ENCODE measurements at regions not wholly inside any gene's neighbourhood (a gene's known extent, or its start where the extent isn't known, plus 50 kb on each side); places are given as distances from the start of the nearest gene placed in this dataset.

DNA sequence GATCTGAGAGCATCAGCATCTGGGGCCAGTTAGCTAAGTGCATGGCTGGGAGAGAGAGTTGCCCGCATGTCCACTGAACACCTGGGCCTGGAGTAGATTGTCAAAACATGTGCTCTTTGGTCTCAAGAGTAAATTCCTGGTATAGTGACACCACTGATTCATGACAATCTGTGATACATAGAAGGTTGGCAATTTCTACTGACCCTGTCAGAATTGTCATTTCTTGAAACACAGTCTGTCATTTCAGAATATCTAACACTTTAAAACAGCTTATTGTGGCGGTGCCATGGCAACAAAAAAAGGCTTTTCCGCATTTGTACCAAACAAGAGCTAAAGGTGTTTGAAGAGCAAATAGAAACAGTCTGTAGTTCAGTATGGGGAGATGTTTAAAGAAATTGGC lies 186.4 kb upstream of the FAM78B start:
- H3K36me3 Mint-ChIP-seq (ENCODE audit: low read depth, unreplicated experiment), result no peaks in the 10 kb centered on the region
- no peaks in the 10 kb centered on the region for H3K9me3 Mint-ChIP-seq (ENCODE audit: unreplicated experiment)
- no peaks in the 10 kb centered on the region for H3K79me2 ChIP-seq (ENCODE audit: insufficient read depth, low read length)
- no peaks in the 10 kb centered on the region for H3K4me1 Mint-ChIP-seq (ENCODE audit: low read depth, unreplicated experiment)
- DNase-seq (ENCODE audit: low read depth), result no peak
- no peak overlapping the region for H3K4me3 ChIP-seq (ENCODE audit: insufficient read depth, low read depth, low read length)
- H4K20me1 ChIP-seq (ENCODE audit: insufficient read depth, low read length), result no peaks in the 10 kb centered on the region
- peaks cover 3% of the 10 kb centered on the region for H3K27me3 Mint-ChIP-seq (ENCODE audit: low read depth, unreplicated experiment)
- no peaks in the 10 kb centered on the region for H3K9me3 ChIP-seq (ENCODE audit: insufficient read depth, low read depth, low read length)
- FAIRE-seq, result no peak
- no peak overlapping the region for H3K27ac ChIP-seq (ENCODE audit: low read depth, low read length)
- no peak overlapping the region for H3K4me2 ChIP-seq (ENCODE audit: low read length)
- no peaks in the 10 kb centered on the region for H3K27me3 ChIP-seq (ENCODE audit: insufficient read depth, low read length)
- H3K27ac Mint-ChIP-seq (ENCODE audit: unreplicated experiment), result no peak overlapping the region
- TF ChIP-seq, protein P1, sequence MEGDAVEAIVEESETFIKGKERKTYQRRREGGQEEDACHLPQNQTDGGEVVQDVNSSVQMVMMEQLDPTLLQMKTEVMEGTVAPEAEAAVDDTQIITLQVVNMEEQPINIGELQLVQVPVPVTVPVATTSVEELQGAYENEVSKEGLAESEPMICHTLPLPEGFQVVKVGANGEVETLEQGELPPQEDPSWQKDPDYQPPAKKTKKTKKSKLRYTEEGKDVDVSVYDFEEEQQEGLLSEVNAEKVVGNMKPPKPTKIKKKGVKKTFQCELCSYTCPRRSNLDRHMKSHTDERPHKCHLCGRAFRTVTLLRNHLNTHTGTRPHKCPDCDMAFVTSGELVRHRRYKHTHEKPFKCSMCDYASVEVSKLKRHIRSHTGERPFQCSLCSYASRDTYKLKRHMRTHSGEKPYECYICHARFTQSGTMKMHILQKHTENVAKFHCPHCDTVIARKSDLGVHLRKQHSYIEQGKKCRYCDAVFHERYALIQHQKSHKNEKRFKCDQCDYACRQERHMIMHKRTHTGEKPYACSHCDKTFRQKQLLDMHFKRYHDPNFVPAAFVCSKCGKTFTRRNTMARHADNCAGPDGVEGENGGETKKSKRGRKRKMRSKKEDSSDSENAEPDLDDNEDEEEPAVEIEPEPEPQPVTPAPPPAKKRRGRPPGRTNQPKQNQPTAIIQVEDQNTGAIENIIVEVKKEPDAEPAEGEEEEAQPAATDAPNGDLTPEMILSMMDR (IDR thresholded peaks at IDR 0.05; ENCODE audit: insufficient read depth, low read depth, low read length), result no peak
- no peak for TF ChIP-seq EZH2 (IDR thresholded peaks at IDR 0.05; ENCODE audit: insufficient read depth, low read length)
- H3K9ac ChIP-seq (ENCODE audit: low read length), result no peak overlapping the region
- no peaks in the 10 kb centered on the region for H3K36me3 ChIP-seq (ENCODE audit: insufficient read depth, low read length)
- H3K4me1 ChIP-seq (ENCODE audit: insufficient read depth, low read length), result no peaks in the 10 kb centered on the region
- H3K4me3 Mint-ChIP-seq (ENCODE audit: unreplicated experiment), result no peak overlapping the region
- no peak overlapping the region for H2AFZ ChIP-seq (ENCODE audit: low read depth, low read length)

DNA sequence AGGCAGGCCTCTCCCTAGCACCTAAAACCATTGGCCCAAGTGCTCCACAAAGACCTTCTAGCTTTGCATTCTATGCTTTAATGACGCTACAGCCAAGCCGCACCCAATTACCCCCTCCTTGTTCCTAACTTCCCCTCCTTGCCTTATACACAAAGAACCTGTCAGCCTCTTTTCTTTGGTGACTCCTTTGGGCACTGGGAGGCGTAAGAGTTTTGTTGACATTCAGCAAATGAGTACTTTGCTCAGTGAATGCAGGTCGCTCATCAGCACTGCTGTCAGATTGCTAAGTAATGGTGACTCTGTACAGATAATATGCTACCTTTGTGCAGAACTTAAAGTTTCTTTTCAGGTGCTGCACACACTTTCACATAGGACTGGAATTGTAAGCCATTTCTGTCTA lies 187.6 kb upstream of the FAM78B start:
- TF ChIP-seq EZH2 (IDR thresholded peaks at IDR 0.05; ENCODE audit: insufficient read depth, low read length), result no peak
- TF ChIP-seq, protein P1 (IDR thresholded peaks at IDR 0.05; ENCODE audit: insufficient read depth, low read depth, low read length), result no peak
- Histone ChIP-seq H2AFZ (ENCODE audit: low read depth, low read length) (no peak overlapping the region), H4K20me1 (ENCODE audit: insufficient read depth, low read length) (no peaks in the 10 kb centered on the region), H3K36me3 (ENCODE audit: insufficient read depth, low read length) (no peaks in the 10 kb centered on the region), H3K9ac (ENCODE audit: low read length) (no peak overlapping the region), H3K4me3 (ENCODE audit: insufficient read depth, low read depth, low read length) (no peak overlapping the region), H3K79me2 (ENCODE audit: insufficient read depth, low read length) (no peaks in the 10 kb centered on the region), H3K9me3 (ENCODE audit: insufficient read depth, low read depth, low read length) (no peaks in the 10 kb centered on the region), H3K27ac (ENCODE audit: low read depth, low read length) (no peak overlapping the region), H3K27me3 (ENCODE audit: insufficient read depth, low read length) (no peaks in the 10 kb centered on the region), H3K4me2 (ENCODE audit: low read length) (no peak overlapping the region), H3K4me1 (ENCODE audit: insufficient read depth, low read length) (no peaks in the 10 kb centered on the region)
- no peaks in the 10 kb centered on the region for H3K4me1 Mint-ChIP-seq (ENCODE audit: low read depth, unreplicated experiment)
- DNase-seq (ENCODE audit: low read depth), result no peak
- H3K36me3 Mint-ChIP-seq (ENCODE audit: low read depth, unreplicated experiment), result no peaks in the 10 kb centered on the region
- no peaks in the 10 kb centered on the region for H3K9me3 Mint-ChIP-seq (ENCODE audit: unreplicated experiment)
- peaks cover 10% of the 10 kb centered on the region for H3K27me3 Mint-ChIP-seq (ENCODE audit: low read depth, unreplicated experiment)
- no peak overlapping the region for H3K27ac Mint-ChIP-seq (ENCODE audit: unreplicated experiment)
- H3K4me3 Mint-ChIP-seq (ENCODE audit: unreplicated experiment), result no peak overlapping the region
- no peak for FAIRE-seq

DNA sequence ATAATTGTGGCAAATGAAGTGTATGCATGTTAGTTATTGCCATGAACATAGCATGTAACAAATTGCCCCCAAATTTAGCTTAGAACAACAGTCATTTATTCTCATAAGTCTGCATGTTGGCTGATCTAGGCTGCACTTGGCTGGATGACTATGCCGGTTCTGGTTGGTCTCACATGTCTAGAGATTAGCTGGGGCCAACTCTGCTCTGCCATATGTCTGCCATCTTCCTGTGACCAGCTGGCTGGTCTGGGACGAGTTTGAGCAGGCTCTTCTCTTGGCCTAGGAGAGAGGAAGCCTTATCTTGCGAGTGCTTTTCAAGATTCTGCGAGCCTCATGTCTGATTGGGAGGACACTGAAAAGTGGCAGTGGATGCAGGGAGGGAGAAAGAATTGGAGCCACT lies 198.3 kb upstream of the FAM78B start:
- H3K27ac ChIP-seq (ENCODE audit: low read depth, low read length), result no peak overlapping the region
- no peak for TF ChIP-seq EZH2 (IDR thresholded peaks at IDR 0.05; ENCODE audit: insufficient read depth, low read length)
- TF ChIP-seq, protein P1 (IDR thresholded peaks at IDR 0.05; ENCODE audit: insufficient read depth, low read depth, low read length), result no peak
- Mint-ChIP-seq H3K27ac (ENCODE audit: unreplicated experiment) (no peak overlapping the region), H3K36me3 (ENCODE audit: low read depth, unreplicated experiment) (no peaks in the 10 kb centered on the region), H3K27me3 (ENCODE audit: low read depth, unreplicated experiment) (no peaks in the 10 kb centered on the region), H3K4me1 (ENCODE audit: low read depth, unreplicated experiment) (no peaks in the 10 kb centered on the region), H3K4me3 (ENCODE audit: unreplicated experiment) (no peak overlapping the region), H3K9me3 (ENCODE audit: unreplicated experiment) (peaks cover 2% of the 10 kb centered on the region)
- H3K9me3 ChIP-seq (ENCODE audit: insufficient read depth, low read depth, low read length), result no peaks in the 10 kb centered on the region
- H4K20me1 ChIP-seq (ENCODE audit: insufficient read depth, low read length), result no peaks in the 10 kb centered on the region
- no peak for FAIRE-seq
- no peaks in the 10 kb centered on the region for H3K27me3 ChIP-seq (ENCODE audit: insufficient read depth, low read length)
- no peaks in the 10 kb centered on the region for H3K4me1 ChIP-seq (ENCODE audit: insufficient read depth, low read length)
- H2AFZ ChIP-seq (ENCODE audit: low read depth, low read length), result no peak overlapping the region
- no peak overlapping the region for H3K4me2 ChIP-seq (ENCODE audit: low read length)
- no peaks in the 10 kb centered on the region for H3K79me2 ChIP-seq (ENCODE audit: insufficient read depth, low read length)
- H3K4me3 ChIP-seq (ENCODE audit: insufficient read depth, low read depth, low read length), result no peak overlapping the region
- no peak for DNase-seq (ENCODE audit: low read depth)
- no peaks in the 10 kb centered on the region for H3K36me3 ChIP-seq (ENCODE audit: insufficient read depth, low read length)
- no peak overlapping the region for H3K9ac ChIP-seq (ENCODE audit: low read length)
